ENCODE measurements at regions not wholly inside any gene's neighbourhood (a gene's known extent, or its start where the extent isn't known, plus 50 kb on each side); places are given as distances from the start of the nearest gene placed in this dataset.

- no peak for DNase-seq
- Mint-ChIP-seq H3K27me3 (no peaks in the 10 kb centered on the region), H3K4me3 (no peak overlapping the region), H3K36me3 (no peaks in the 10 kb centered on the region), H3K4me1 (peaks cover 20 to 28% (median 23%) of the 10 kb centered on the region in 3 donors), H3K9me3 (no peaks in the 10 kb centered on the region), H3K27ac (peak overlapping the region in 3 of 6 donors; percentile 36 to 85 (median 39))
- ATAC-seq (ENCODE audit: low read depth in 2 of 2), result peak in 1 of 2 donors; percentile 72
These were observed 63.9 kb upstream of the VAV3 start for GRCh38 chr1:108028841-108029388.

- DNase-seq, result no peak
- Mint-ChIP-seq H3K36me3 (no peaks in the 10 kb centered on the region), H3K9me3 (no peaks in the 10 kb centered on the region), H3K27me3 (no peaks in the 10 kb centered on the region), H3K4me3 (peak overlapping the region in 2 of 8 donors; percentile 5 to 41), H3K4me1 (peaks cover 20 to 28% (median 23%) of the 10 kb centered on the region in 3 donors), H3K27ac (peak overlapping the region in 1 of 6 donors; percentile 56)
- ATAC-seq (ENCODE audit: low read depth in 2 of 2), result no peak
These were observed 62.4 kb upstream of the VAV3 start for GRCh38 chr1:108027389-108027788.

- ATAC-seq (ENCODE audit: low read depth in 2 of 2), result no peak
- Mint-ChIP-seq H3K27ac (peak overlapping the region in 1 of 6 donors; percentile 66), H3K4me1 (peaks cover 0 to 9% (median 3%) of the 10 kb centered on the region in 3 donors)
These were observed 52.7 kb upstream of the VAV3 start for GRCh38 chr1:108017698-108018097.

GRCh38 chr1:108016451-108016920 lies 51.5 kb upstream of the VAV3 start:
- peak overlapping the region in 2 of 6 donors; percentile 1 to 10 for H3K27ac Mint-ChIP-seq
- H3K36me3 Mint-ChIP-seq, result peaks cover 0 to 5% of the 10 kb centered on the region in 2 donors
- no peak overlapping the region for H3K4me3 Mint-ChIP-seq
- no peaks in the 10 kb centered on the region for H3K27me3 Mint-ChIP-seq
- no peaks in the 10 kb centered on the region for H3K9me3 Mint-ChIP-seq
- ATAC-seq (ENCODE audit: low read depth in 2 of 2) (no peak), DNase-seq (no peak)
- peaks cover 3 to 9% (median 3%) of the 10 kb centered on the region in 3 donors for H3K4me1 Mint-ChIP-seq

More at GRCh38 chr1:108017698-108018097, 52.7 kb upstream of the VAV3 start:
- Mint-ChIP-seq H3K36me3 (peaks cover 0 to 5% of the 10 kb centered on the region in 2 donors), H3K9me3 (no peaks in the 10 kb centered on the region), H3K4me3 (no peak overlapping the region), H3K27me3 (no peaks in the 10 kb centered on the region)
- no peak for DNase-seq
